LNCaP clone FGC (cell line): ENCODE measurements at regions not wholly inside any gene's neighbourhood (a gene's known extent, or its start where the extent isn't known, plus 50 kb on each side); places are given as distances from the start of the nearest gene placed in this dataset.

Source experiments
- DNase-seq: peaks from one replicate; pipeline ENCODE4 v3.0.0-alpha.2; 2011; ENCODE audit warnings: low read depth
- H3K4me3 ChIP-seq: 2 replicates; pipeline ENCODE4 v1.5.1; 2011; ENCODE audit warnings: mild to moderate bottlenecking, low read depth, low read length, control low read depth
- TF ChIP-seq, protein P1 (sequence below): IDR thresholded peaks from 2 replicates; pipeline ENCODE4 v1.5.1; 2012; ENCODE audit warnings: mild to moderate bottlenecking; ENCODE audit not compliant: control insufficient read depth, insufficient read depth; ENCODE audit errors: extremely low read depth

DNA sequence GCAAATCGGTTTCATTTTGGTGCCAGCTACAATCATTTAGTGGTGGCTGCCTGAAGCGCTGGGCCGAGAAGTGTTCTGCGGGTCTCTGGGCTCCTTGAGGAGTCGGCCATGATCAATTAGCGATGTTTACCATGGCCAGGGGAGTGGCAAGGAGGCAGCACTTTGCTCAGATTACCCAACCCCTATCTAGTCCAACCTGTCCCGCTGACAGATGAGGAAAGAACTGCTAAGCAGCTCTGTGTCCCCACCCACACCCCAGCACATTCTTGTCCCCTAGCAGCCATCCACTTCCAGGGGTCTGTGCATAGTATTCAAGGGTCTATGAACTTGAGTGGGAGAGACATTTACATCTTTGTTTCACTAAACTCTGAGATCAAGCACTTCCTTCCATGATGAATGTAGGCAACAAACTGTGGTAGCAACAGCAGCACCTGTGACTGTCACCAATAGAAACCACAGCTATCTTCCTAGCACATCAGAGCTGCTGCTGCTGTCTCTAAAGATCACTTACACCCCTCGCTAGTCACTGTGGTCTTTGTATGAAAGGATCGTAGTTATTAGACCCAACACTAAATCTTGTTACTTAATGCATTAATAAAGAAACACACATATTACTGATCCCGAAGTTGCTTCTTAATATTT lies 331.6 kb downstream of the BCOR start:
- TF ChIP-seq, protein P1, sequence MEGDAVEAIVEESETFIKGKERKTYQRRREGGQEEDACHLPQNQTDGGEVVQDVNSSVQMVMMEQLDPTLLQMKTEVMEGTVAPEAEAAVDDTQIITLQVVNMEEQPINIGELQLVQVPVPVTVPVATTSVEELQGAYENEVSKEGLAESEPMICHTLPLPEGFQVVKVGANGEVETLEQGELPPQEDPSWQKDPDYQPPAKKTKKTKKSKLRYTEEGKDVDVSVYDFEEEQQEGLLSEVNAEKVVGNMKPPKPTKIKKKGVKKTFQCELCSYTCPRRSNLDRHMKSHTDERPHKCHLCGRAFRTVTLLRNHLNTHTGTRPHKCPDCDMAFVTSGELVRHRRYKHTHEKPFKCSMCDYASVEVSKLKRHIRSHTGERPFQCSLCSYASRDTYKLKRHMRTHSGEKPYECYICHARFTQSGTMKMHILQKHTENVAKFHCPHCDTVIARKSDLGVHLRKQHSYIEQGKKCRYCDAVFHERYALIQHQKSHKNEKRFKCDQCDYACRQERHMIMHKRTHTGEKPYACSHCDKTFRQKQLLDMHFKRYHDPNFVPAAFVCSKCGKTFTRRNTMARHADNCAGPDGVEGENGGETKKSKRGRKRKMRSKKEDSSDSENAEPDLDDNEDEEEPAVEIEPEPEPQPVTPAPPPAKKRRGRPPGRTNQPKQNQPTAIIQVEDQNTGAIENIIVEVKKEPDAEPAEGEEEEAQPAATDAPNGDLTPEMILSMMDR: no peak
- no peak overlapping the region for H3K4me3 ChIP-seq
- DNase-seq: no peak

- H3K4me3 ChIP-seq: no peak overlapping the region
- TF ChIP-seq, protein P1: no peak
- DNase-seq: no peak
These were observed 330.9 kb downstream of the BCOR start for GRCh38 chrX:39766855-39767254.

- TF ChIP-seq, protein P1: no peak
- DNase-seq: no peak
- H3K4me3 ChIP-seq: no peak overlapping the region
These were observed 330.3 kb downstream of the BCOR start for GRCh38 chrX:39767446-39767845.

DNA sequence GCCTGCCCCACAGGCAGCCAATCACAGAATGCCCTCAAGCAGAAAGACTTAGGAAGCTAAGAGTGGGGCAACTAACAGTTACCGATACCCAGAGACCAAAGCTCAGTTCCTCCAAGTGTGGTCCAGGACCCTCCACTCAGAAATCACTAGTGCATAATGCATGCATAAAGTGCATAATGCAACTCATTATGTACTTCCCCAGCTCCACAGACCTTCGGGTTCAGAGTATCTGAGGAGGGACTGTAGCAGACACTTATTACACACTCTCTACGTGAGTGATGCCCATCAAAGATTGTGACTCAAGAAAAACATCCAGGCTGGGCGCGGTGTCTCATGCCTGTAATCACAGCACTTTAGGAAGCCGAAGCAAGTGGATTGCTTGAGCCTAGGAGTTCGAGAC lies 328.0 kb downstream of the BCOR start:
- TF ChIP-seq, protein P1: no peak
- no peak overlapping the region for H3K4me3 ChIP-seq
- no peak for DNase-seq

GRCh38 chrX:39771089-39771488 lies 326.7 kb downstream of the BCOR start:
- TF ChIP-seq, protein P1: no peak
- no peak for DNase-seq
- H3K4me3 ChIP-seq: no peak overlapping the region

DNA sequence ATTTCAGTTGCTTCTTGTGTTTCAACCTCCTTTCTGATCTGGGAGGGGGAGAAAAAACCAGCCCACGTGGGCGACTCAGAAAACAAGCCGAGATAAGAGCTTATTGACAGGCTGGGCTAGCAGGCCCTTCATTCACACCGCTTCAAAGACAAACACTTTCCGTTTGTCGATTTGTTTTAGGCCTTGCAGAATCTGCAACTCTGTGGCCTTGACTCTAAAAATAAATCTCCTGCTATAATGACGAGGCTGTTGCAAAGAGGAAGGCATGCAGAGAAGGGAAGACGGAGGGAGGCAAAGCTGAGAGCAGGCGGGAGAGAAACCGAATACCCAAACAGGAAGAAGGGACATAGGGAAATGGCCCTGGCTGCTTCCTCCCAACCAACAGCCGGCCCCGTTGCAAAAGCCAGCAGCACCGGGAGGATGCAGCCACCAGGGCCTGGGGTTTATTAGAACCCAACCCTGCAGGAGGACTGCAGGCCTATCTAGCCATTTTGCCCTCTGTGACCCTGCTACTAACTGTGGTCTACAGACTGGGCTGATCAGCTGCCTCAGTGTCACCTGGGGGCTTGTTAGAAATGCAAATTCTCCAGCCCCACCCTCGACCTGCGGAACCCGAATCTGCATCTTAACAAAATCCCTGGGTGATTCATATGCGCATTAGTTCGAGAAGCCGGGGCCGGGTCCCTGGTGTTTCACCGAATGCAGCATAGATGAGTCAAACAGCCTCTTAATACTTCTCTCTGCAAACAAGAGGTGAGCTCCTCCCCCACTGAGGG lies 325.5 kb downstream of the BCOR start:
- no peak overlapping the region for H3K4me3 ChIP-seq
- TF ChIP-seq, protein P1: no peak
- no peak for DNase-seq
